Neural progenitor cell (in vitro differentiated cells): ENCODE measurements at regions not wholly inside any gene's neighbourhood (a gene's known extent, or its start where the extent isn't known, plus 50 kb on each side); places are given as distances from the start of the nearest gene placed in this dataset.

Source experiments
- DNase-seq: peaks from one replicate; pipeline ENCODE4 v3.0.0-alpha.2; 2016; ENCODE audit warnings: low spot score
- H2AFZ ChIP-seq: fragments of 200-600 bp; sonication (generic); replicated peaks from 2 replicates; pipeline ENCODE4 v1.6.1; 2016; ENCODE audit warnings: antibody characterized with exemption
- H3F3A ChIP-seq: fragments of 200-600 bp; sonication (generic); 2 replicates; pipeline ENCODE4 v1.6.1; 2016; ENCODE audit warnings: antibody characterized with exemption, low read depth
- H3K27ac ChIP-seq: fragments of 200-600 bp; sonication (generic); 2 replicates; pipeline ENCODE4 v1.5.1; 2016; ENCODE audit warnings: mild to moderate bottlenecking
- H3K27me3 ChIP-seq: fragments of 200-600 bp; sonication (generic); 2 replicates; pipeline ENCODE4 v1.6.1; 2016; ENCODE audit warnings: mild to moderate bottlenecking, moderate library complexity
- H3K36me3 ChIP-seq: fragments of 200-600 bp; sonication (generic); 2 replicates; pipeline ENCODE4 v1.5.1; 2016
- H3K4me1 ChIP-seq: fragments of 200-600 bp; sonication (generic); 2 replicates; pipeline ENCODE4 v1.6.1; 2016; ENCODE audit warnings: mixed run types
- H3K4me2 ChIP-seq: fragments of 200-600 bp; sonication (generic); 2 replicates; pipeline ENCODE4 v1.6.1; 2016
- H3K4me3 ChIP-seq: fragments of 200-600 bp; sonication (generic); 2 replicates; pipeline ENCODE4 v1.5.1; 2016
- H3K79me2 ChIP-seq: fragments of 200-600 bp; sonication (generic); 2 replicates; pipeline ENCODE4 v1.6.1; 2016; ENCODE audit warnings: low read depth
- H3K9ac ChIP-seq: fragments of 200-600 bp; sonication (generic); 2 replicates; pipeline ENCODE4 v1.6.1; 2016
- H3K9me3 ChIP-seq: fragments of 200-600 bp; sonication (generic); 2 replicates; pipeline ENCODE4 v1.5.1; 2016; ENCODE audit warnings: low read depth
- H4K20me1 ChIP-seq: fragments of 200-600 bp; sonication (generic); 2 replicates; pipeline ENCODE4 v1.6.1; 2016; ENCODE audit warnings: low read depth
- H3K27ac Mint-ChIP-seq: 3 replicates; pipeline ENCODE4 v1.8.0; 2021; ENCODE audit warnings: mixed read lengths
- H3K27me3 Mint-ChIP-seq: 2 replicates; pipeline ENCODE4 v1.8.0; 2022; ENCODE audit warnings: low read depth, mild to moderate bottlenecking, inconsistent platforms, moderate library complexity, mixed read lengths; ENCODE audit not compliant: insufficient read depth
- H3K36me3 Mint-ChIP-seq: 3 replicates; pipeline ENCODE4 v1.8.0; 2021; ENCODE audit warnings: mixed read lengths
- H3K4me1 Mint-ChIP-seq: 3 replicates; pipeline ENCODE4 v1.8.0; 2021; ENCODE audit warnings: mixed read lengths
- H3K4me3 Mint-ChIP-seq: 3 replicates; pipeline ENCODE4 v1.8.0; 2021; ENCODE audit warnings: mild to moderate bottlenecking, moderate library complexity, mixed read lengths
- H3K9me3 Mint-ChIP-seq: 3 replicates; pipeline ENCODE4 v1.8.0; 2020; ENCODE audit warnings: mixed read lengths
- EZH2 ChIP-seq: fragments of 200-600 bp; sonication (generic); IDR thresholded peaks from 2 replicates; pipeline ENCODE4 v1.6.1; 2017; ENCODE audit warnings: antibody characterized with exemption, mild to moderate bottlenecking, moderate library complexity
- EZH2phosphoT487 ChIP-seq: fragments of 200-600 bp; sonication (generic); IDR thresholded peaks from 2 replicates; pipeline ENCODE4 v1.6.1; 2017; ENCODE audit warnings: antibody characterized with exemption
- TF ChIP-seq, protein P1 (sequence below): fragments of 200-600 bp; sonication (generic); IDR thresholded peaks from 2 replicates; pipeline ENCODE4 v1.5.1; 2017; ENCODE audit warnings: antibody characterized with exemption, mild to moderate bottlenecking

DNA sequence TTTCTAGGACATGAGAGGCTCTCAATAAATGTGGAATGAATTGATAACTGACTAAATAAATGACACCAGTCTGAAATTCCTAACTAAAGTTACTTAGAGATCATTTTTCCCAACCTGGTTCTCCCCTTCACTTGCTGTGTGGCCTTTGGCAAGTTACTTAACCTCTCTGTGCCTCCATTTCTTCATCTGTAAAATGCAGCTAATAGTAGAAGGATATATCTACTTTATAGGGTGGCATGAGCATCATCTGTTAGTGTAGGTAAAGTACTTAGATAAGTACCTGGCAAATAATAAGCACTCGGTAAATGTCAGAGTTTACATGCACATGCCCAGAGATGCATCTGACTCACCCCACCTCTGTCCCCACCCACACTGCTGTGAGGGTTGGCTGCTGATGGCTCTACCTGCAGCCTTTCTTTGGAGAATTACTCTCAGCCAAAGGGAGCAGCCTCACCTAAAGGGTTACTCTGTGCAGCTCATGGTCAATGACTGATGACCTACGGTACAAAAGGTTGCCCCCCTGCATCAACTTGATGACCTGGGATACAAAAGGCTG is 139.3 kb downstream of the CHIC2 start:
- no peak for DNase-seq
- H3K27ac Mint-ChIP-seq = no peak overlapping the region
- Histone ChIP-seq H3F3A (no peaks in the 10 kb centered on the region), H3K36me3 (no peaks in the 10 kb centered on the region), H2AFZ (no peak overlapping the region), H3K4me3 (no peak overlapping the region), H3K4me1 (no peaks in the 10 kb centered on the region), H3K9me3 (no peaks in the 10 kb centered on the region), H3K79me2 (no peaks in the 10 kb centered on the region), H3K9ac (no peak overlapping the region), H3K27me3 (no peaks in the 10 kb centered on the region), H3K27ac (no peak overlapping the region), H3K4me2 (no peak overlapping the region), H4K20me1 (no peaks in the 10 kb centered on the region)
- no peaks in the 10 kb centered on the region for H3K4me1 Mint-ChIP-seq
- TF ChIP-seq, protein P1, sequence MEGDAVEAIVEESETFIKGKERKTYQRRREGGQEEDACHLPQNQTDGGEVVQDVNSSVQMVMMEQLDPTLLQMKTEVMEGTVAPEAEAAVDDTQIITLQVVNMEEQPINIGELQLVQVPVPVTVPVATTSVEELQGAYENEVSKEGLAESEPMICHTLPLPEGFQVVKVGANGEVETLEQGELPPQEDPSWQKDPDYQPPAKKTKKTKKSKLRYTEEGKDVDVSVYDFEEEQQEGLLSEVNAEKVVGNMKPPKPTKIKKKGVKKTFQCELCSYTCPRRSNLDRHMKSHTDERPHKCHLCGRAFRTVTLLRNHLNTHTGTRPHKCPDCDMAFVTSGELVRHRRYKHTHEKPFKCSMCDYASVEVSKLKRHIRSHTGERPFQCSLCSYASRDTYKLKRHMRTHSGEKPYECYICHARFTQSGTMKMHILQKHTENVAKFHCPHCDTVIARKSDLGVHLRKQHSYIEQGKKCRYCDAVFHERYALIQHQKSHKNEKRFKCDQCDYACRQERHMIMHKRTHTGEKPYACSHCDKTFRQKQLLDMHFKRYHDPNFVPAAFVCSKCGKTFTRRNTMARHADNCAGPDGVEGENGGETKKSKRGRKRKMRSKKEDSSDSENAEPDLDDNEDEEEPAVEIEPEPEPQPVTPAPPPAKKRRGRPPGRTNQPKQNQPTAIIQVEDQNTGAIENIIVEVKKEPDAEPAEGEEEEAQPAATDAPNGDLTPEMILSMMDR = no peak
- TF ChIP-seq EZH2 = no peak
- TF ChIP-seq EZH2phosphoT487 = no peak
- peaks cover 3% of the 10 kb centered on the region for H3K27me3 Mint-ChIP-seq
- H3K36me3 Mint-ChIP-seq = no peaks in the 10 kb centered on the region
- no peak overlapping the region for H3K4me3 Mint-ChIP-seq
- H3K9me3 Mint-ChIP-seq = no peaks in the 10 kb centered on the region

DNA sequence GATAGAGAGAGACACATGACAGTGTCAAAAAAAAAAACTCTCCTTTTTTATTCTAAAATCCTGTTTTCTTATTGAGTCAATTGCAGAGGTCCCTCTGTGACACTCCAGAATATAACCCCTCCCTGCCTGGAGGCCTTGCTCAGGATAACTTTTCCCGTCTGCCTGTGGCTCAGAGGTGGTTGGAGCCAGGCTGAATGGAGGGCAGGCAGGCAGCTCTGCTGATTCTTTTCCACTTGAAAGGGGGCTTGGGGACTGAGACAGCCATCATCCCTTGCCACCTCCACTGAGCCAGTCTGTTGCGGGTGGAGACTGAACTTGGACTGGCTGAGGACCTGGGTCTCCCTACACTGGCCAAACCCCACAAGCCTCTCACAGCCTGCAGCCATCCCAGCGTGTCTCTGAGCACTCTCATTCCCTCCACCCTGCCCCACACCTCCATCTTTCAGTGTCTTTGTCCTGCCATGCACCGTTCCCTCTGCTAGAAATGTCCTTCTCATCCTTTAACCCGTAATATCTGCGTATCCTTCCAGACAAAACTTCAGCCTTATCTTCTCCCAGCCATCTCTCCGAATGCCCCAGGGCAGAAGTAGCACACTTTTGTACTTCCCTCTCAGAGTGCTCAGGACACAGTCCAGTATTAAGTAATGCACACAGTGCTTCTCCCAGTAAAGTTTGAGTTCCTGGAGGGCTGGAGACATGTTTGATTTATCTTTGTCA is 139.9 kb downstream of the CHIC2 start:
- no peaks in the 10 kb centered on the region for H3K9me3 ChIP-seq
- no peaks in the 10 kb centered on the region for H4K20me1 ChIP-seq
- no peak overlapping the region for H2AFZ ChIP-seq
- no peak overlapping the region for H3K9ac ChIP-seq
- no peak overlapping the region for H3K4me2 ChIP-seq
- H3K27ac ChIP-seq = no peak overlapping the region
- H3K4me1 Mint-ChIP-seq = no peaks in the 10 kb centered on the region
- H3F3A ChIP-seq = no peaks in the 10 kb centered on the region
- H3K4me3 Mint-ChIP-seq = no peak overlapping the region
- no peak overlapping the region for H3K4me3 ChIP-seq
- H3K27ac Mint-ChIP-seq = no peak overlapping the region
- no peaks in the 10 kb centered on the region for H3K9me3 Mint-ChIP-seq
- H3K79me2 ChIP-seq = no peaks in the 10 kb centered on the region
- no peaks in the 10 kb centered on the region for H3K27me3 ChIP-seq
- H3K36me3 ChIP-seq = no peaks in the 10 kb centered on the region
- TF ChIP-seq EZH2 (no peak), EZH2phosphoT487 (no peak)
- TF ChIP-seq, protein P1 = no peak
- no peaks in the 10 kb centered on the region for H3K36me3 Mint-ChIP-seq
- H3K27me3 Mint-ChIP-seq = peaks cover 3% of the 10 kb centered on the region
- DNase-seq = no peak
- no peaks in the 10 kb centered on the region for H3K4me1 ChIP-seq

DNA sequence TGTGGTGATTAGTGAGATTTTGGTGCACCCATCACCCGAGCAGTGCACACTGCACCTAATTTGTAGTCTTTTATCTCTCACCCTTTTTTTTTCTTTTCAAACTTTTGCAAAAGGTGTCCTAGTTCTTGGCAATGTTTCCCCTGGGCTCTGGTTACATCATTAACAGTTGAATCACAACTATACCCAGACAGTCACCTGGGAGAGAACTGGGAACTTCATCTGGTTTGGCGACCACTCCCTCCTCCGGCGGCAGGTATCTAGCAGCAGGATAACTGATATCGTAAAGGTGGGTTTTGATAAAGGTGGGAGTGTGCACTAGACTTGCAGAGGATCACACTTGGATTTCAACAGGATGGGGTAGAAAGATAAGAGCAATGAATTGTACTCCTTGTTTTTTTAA is 140.5 kb downstream of the CHIC2 start:
- no peak overlapping the region for H3K27ac ChIP-seq
- no peaks in the 10 kb centered on the region for H3K4me1 Mint-ChIP-seq
- no peaks in the 10 kb centered on the region for H3K79me2 ChIP-seq
- no peaks in the 10 kb centered on the region for H3F3A ChIP-seq
- H3K4me2 ChIP-seq = no peak overlapping the region
- H4K20me1 ChIP-seq = no peaks in the 10 kb centered on the region
- no peak overlapping the region for H3K4me3 ChIP-seq
- H3K9me3 ChIP-seq = no peaks in the 10 kb centered on the region
- no peak overlapping the region for H2AFZ ChIP-seq
- H3K27me3 ChIP-seq = no peaks in the 10 kb centered on the region
- no peaks in the 10 kb centered on the region for H3K36me3 ChIP-seq
- no peaks in the 10 kb centered on the region for H3K9me3 Mint-ChIP-seq
- H3K36me3 Mint-ChIP-seq = no peaks in the 10 kb centered on the region
- DNase-seq = no peak
- TF ChIP-seq EZH2 (no peak), EZH2phosphoT487 (no peak)
- TF ChIP-seq, protein P1 = no peak
- no peak overlapping the region for H3K4me3 Mint-ChIP-seq
- H3K4me1 ChIP-seq = no peaks in the 10 kb centered on the region
- no peak overlapping the region for H3K27ac Mint-ChIP-seq
- H3K9ac ChIP-seq = no peak overlapping the region
- peaks cover 4% of the 10 kb centered on the region for H3K27me3 Mint-ChIP-seq
